Ascending aorta (tissue), 2 donors: ENCODE measurements at regions not wholly inside any gene's neighbourhood (a gene's known extent, or its start where the extent isn't known, plus 50 kb on each side); places are given as distances from the start of the nearest gene placed in this dataset.

ENCODE experiments used
- DNase-seq, 2 donors: peaks; one replicate each; pipeline ENCODE4 v3.0.0-alpha.2; 2019; ENCODE audit warnings: low spot score in 2 of 2
- H3K27ac ChIP-seq, 2 donors: fragments of 200-600 bp; sonication (generic); one replicate each; pipeline ENCODE4 v1.5.1; 2016 to 2017; ENCODE audit warnings: mild to moderate bottlenecking in 1 of 2
- H3K27me3 ChIP-seq: fragments of 200-600 bp; sonication (generic); one replicate; pipeline ENCODE4 v1.5.1; 2017
- H3K36me3 ChIP-seq, 2 donors: fragments of 200-600 bp; sonication (generic); one replicate each; pipeline ENCODE4 v1.5.1; 2016
- H3K4me1 ChIP-seq, 2 donors: fragments of 200-600 bp; sonication (generic); one replicate each; pipeline ENCODE4 v1.5.1; 2016 to 2017; ENCODE audit warnings: mild to moderate bottlenecking in 1 of 2
- H3K4me3 ChIP-seq, 2 donors: fragments of 200-600 bp; sonication (generic); one replicate each; pipeline ENCODE4 v1.5.1; 2016 to 2017; ENCODE audit warnings: mild to moderate bottlenecking in 1 of 2
- H3K9me3 ChIP-seq, 2 donors: fragments of 200-600 bp; sonication (generic); one replicate each; pipeline ENCODE4 v1.5.1; 2016
- intact Hi-C: fragments of 100-400 bp; cut with DNase I; formaldehyde crosslinking; loops from one replicate; pipeline ENCODE4 v1.15.1; 2023
- TF ChIP-seq, protein P1 (sequence below), 3 experiments: fragments of 200-600 bp in 2 of 3; fragments of 450-650 bp in 1 of 3; sonication (generic) in 2 of 3; IDR thresholded peaks; one replicate each; pipeline ENCODE4 v1.5.1; 2016 to 2019; ENCODE audit warnings: antibody characterized with exemption in 3 of 3, mild to moderate bottlenecking in 1 of 3, moderate library complexity in 1 of 3

DNA sequence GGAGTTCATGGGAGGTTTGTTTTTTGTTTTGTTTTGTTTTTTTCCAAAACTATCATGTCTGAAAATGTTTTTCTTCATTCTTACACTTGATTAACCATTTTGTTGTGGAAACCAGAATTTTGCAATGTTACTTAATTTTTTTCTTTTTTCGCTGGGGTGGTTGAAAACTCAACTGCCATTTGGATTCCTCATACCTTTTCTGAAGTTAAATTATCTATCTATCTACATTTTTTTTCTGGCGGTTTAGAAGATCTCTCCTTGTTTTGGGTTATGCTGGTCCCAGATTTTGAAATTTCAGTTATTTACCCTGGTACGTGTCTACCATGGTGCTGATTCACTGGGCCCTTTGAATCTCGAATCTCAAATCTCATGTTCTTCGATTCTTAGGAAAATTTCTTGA is 316.2 kb upstream of the SMARCA2 start:
- H3K27ac ChIP-seq: no peak overlapping the region
- no peaks in the 10 kb centered on the region for H3K27me3 ChIP-seq
- no peak overlapping the region for H3K4me3 ChIP-seq
- no peaks in the 10 kb centered on the region for H3K36me3 ChIP-seq
- H3K4me1 ChIP-seq: no peaks in the 10 kb centered on the region
- intact Hi-C loops: no loop called here
- TF ChIP-seq, protein P1, sequence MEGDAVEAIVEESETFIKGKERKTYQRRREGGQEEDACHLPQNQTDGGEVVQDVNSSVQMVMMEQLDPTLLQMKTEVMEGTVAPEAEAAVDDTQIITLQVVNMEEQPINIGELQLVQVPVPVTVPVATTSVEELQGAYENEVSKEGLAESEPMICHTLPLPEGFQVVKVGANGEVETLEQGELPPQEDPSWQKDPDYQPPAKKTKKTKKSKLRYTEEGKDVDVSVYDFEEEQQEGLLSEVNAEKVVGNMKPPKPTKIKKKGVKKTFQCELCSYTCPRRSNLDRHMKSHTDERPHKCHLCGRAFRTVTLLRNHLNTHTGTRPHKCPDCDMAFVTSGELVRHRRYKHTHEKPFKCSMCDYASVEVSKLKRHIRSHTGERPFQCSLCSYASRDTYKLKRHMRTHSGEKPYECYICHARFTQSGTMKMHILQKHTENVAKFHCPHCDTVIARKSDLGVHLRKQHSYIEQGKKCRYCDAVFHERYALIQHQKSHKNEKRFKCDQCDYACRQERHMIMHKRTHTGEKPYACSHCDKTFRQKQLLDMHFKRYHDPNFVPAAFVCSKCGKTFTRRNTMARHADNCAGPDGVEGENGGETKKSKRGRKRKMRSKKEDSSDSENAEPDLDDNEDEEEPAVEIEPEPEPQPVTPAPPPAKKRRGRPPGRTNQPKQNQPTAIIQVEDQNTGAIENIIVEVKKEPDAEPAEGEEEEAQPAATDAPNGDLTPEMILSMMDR (IDR thresholded peaks at IDR 0.05): no peak
- H3K9me3 ChIP-seq: no peaks in the 10 kb centered on the region
- DNase-seq: no peak

DNA sequence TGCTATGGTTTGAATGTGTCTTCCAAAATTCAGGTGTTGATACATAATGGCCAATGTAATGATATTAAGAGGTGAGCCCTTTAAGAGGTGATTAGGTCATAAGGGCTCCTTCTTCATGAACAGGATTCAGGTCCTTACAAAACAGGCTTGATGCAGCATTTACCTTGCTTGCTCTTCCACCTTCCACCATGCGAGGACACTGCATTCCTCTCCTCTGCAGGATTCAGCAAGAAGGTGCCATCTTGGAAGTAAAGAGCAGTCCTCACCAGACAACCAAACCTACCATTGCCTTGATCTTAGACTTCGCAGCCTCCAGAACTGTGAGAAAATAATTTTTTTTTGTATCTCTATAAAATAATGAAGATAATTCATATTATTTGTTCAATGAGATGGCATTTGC is 314.0 kb upstream of the SMARCA2 start:
- no peak overlapping the region for H3K4me3 ChIP-seq
- no peaks in the 10 kb centered on the region for H3K4me1 ChIP-seq
- no peak for DNase-seq
- no peak overlapping the region for H3K27ac ChIP-seq
- TF ChIP-seq, protein P1 (IDR thresholded peaks at IDR 0.05): no peak
- H3K9me3 ChIP-seq: no peaks in the 10 kb centered on the region
- no peaks in the 10 kb centered on the region for H3K27me3 ChIP-seq
- intact Hi-C loops: no loop called here
- no peaks in the 10 kb centered on the region for H3K36me3 ChIP-seq

DNA sequence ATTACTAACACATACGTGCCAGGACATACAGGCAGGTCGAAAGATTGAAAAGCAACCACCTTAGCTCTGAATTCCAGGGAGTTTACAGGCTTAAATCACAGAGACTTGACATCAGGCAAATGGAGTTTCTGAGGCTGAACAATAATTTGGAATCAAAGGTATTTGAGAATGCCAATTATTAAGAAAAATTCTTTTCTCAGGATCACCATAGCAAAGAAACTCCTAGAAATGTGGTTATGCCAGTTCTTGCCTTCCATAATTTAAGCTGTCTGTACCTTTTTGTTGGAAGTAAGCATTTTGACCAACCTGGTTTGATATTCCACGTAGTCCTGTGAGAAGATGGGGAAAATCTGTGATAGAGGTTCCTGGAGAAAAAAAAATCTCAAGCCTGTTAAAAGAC is 312.4 kb upstream of the SMARCA2 start:
- no peak overlapping the region for H3K27ac ChIP-seq
- no peaks in the 10 kb centered on the region for H3K36me3 ChIP-seq
- H3K9me3 ChIP-seq: no peaks in the 10 kb centered on the region
- intact Hi-C loops: no loop called here
- no peaks in the 10 kb centered on the region for H3K4me1 ChIP-seq
- TF ChIP-seq, protein P1 (IDR thresholded peaks at IDR 0.05): no peak
- no peak for DNase-seq
- no peaks in the 10 kb centered on the region for H3K27me3 ChIP-seq
- H3K4me3 ChIP-seq: no peak overlapping the region

DNA sequence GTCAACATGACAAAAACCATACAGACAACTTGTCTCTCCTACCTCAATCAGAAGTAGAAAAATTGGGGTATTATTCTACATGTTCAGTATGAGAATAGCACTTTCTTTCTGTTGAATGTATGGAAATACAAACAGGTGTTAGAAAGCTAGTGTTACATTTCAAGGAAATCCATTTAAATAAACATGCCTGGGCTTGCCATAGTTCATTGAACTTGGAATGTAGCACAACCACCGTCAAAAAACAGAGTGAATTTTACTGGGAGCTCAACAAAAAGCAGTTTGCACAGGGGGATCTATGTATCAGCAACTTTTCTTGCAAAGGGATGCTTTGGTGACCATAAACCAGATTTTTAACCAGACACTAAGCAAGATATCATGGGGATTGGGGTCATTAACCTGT is 307.9 kb upstream of the SMARCA2 start:
- TF ChIP-seq, protein P1 (IDR thresholded peaks at IDR 0.05): no peak
- intact Hi-C loops: no loop called here
- no peaks in the 10 kb centered on the region for H3K4me1 ChIP-seq
- no peak overlapping the region for H3K27ac ChIP-seq
- H3K4me3 ChIP-seq: no peak overlapping the region
- no peaks in the 10 kb centered on the region for H3K36me3 ChIP-seq
- no peaks in the 10 kb centered on the region for H3K9me3 ChIP-seq
- H3K27me3 ChIP-seq: no peaks in the 10 kb centered on the region
- DNase-seq: no peak

DNA sequence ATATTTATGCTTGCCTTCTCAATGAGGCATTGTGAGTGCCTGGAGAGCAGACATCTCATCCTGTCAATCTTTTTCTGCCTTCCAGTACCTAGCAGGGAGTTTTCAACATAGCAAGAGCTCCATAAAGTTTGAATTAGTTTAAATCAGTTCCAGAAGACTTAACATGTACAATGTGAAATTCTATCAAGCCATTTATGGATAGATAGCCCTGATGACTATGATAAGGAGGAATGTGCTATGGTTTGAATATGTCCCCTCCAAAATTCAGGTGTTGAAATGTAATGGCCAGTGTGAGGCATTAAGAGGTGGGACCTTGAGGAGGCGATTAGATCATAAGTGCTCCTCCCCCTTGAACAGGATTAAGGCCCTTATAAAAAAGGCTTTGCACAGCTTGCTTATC is 306.9 kb upstream of the SMARCA2 start:
- intact Hi-C loops: no loop called here
- DNase-seq: no peak
- Histone ChIP-seq H3K4me3 (no peak overlapping the region), H3K36me3 (no peaks in the 10 kb centered on the region), H3K9me3 (no peaks in the 10 kb centered on the region), H3K27me3 (no peaks in the 10 kb centered on the region), H3K27ac (no peak overlapping the region), H3K4me1 (no peaks in the 10 kb centered on the region)
- TF ChIP-seq, protein P1 (IDR thresholded peaks at IDR 0.05): no peak

DNA sequence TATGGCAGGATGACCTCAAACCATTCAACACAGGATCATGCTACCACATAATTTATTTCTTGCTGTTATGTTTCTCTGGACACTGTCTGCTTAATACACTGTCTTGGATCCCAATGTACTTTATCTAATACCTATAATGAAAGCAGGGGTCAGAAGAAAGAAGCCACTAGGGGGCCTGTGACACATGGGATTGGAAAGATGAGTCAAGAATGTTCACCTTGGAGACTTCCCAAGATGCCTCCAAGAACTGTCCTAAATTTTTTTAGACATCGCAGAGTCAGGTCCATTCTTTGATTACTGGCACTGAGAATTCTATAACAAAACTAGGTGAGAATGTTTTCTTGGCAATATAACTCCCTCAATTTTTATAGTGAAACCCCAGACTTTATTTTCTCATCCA is 305.8 kb upstream of the SMARCA2 start:
- TF ChIP-seq, protein P1 (IDR thresholded peaks at IDR 0.05): no peak
- no peaks in the 10 kb centered on the region for H3K9me3 ChIP-seq
- DNase-seq: no peak
- H3K4me3 ChIP-seq: no peak overlapping the region
- no peak overlapping the region for H3K27ac ChIP-seq
- no peaks in the 10 kb centered on the region for H3K27me3 ChIP-seq
- intact Hi-C loops: no loop called here
- no peaks in the 10 kb centered on the region for H3K4me1 ChIP-seq
- no peaks in the 10 kb centered on the region for H3K36me3 ChIP-seq
